Mesenchymal stem cell (in vitro differentiated cells and primary cell): ENCODE measurements at regions not wholly inside any gene's neighbourhood (a gene's known extent, or its start where the extent isn't known, plus 50 kb on each side); places are given as distances from the start of the nearest gene placed in this dataset.

Experiments used
- DNase-seq: peaks from one replicate; pipeline ENCODE4 v3.0.0-alpha.2; 2013
- H2AFZ ChIP-seq: one replicate; pipeline ENCODE4 v1.6.1; 2013; ENCODE audit warnings: low read depth, mild to moderate bottlenecking, control low read depth, inconsistent platforms, low read length, moderate library complexity
- H2AK5ac ChIP-seq: 2 replicates; pipeline ENCODE4 v1.6.1; 2013; ENCODE audit warnings: low read length, moderate library complexity, mild to moderate bottlenecking, inconsistent platforms; ENCODE audit not compliant: severe bottlenecking
- H2BK120ac ChIP-seq: one replicate; pipeline ENCODE4 v1.6.1; 2013; ENCODE audit warnings: low read depth, mild to moderate bottlenecking, inconsistent platforms, low read length, moderate library complexity
- H2BK12ac ChIP-seq, 2 experiments: one replicate each; pipeline ENCODE4 v1.6.1; 2013; ENCODE audit warnings: inconsistent platforms in 2 of 2, low read length in 2 of 2, mild to moderate bottlenecking in 2 of 2, moderate library complexity in 2 of 2, control low read depth in 1 of 2
- H2BK15ac ChIP-seq: one replicate; pipeline ENCODE4 v1.6.1; 2013; ENCODE audit warnings: mild to moderate bottlenecking, low read depth, inconsistent platforms; ENCODE audit not compliant: poor library complexity, severe bottlenecking
- H2BK5ac ChIP-seq: 2 replicates; pipeline ENCODE4 v1.6.1; 2013; ENCODE audit warnings: low read depth, mild to moderate bottlenecking, low read length, control low read depth, inconsistent platforms; ENCODE audit not compliant: poor library complexity, severe bottlenecking
- H3K14ac ChIP-seq, 2 experiments: one replicate each; pipeline ENCODE4 v1.6.1; 2013; ENCODE audit warnings: inconsistent platforms in 2 of 2, low read length in 2 of 2, control low read depth in 1 of 2, mild to moderate bottlenecking in 1 of 2, moderate library complexity in 1 of 2
- H3K18ac ChIP-seq, 2 experiments: one replicate each; pipeline ENCODE4 v1.6.1; 2013; ENCODE audit warnings: inconsistent platforms in 2 of 2, low read length in 2 of 2, control low read depth in 1 of 2, low read depth in 1 of 2, mild to moderate bottlenecking in 1 of 2
- H3K23ac ChIP-seq, 2 experiments: one replicate each; pipeline ENCODE4 v1.6.1; 2013; ENCODE audit warnings: inconsistent platforms in 2 of 2, low read length in 2 of 2, mild to moderate bottlenecking in 2 of 2, moderate library complexity in 2 of 2, control low read depth in 1 of 2
- H3K27ac ChIP-seq: 2 replicates; pipeline ENCODE4 v1.5.1; 2013; ENCODE audit warnings: mild to moderate bottlenecking, moderate library complexity, low read length, control low read depth, inconsistent platforms; ENCODE audit not compliant: poor library complexity, severe bottlenecking
- H3K27me3 ChIP-seq, 2 experiments: 2 replicates each; pipeline versions ENCODE4 v1.6.1 to v1.7.0; 2013; ENCODE audit warnings: low read length in 2 of 2, mild to moderate bottlenecking in 2 of 2, moderate library complexity in 2 of 2, control low read depth in 1 of 2, inconsistent platforms in 1 of 2; ENCODE audit not compliant: control insufficient read depth in 1 of 2, insufficient read depth in 1 of 2
- H3K36me3 ChIP-seq, 2 experiments: 2 replicates each; pipeline versions ENCODE4 v1.6.1 to v1.7.0; 2013; ENCODE audit warnings: low read length in 2 of 2, control low read depth in 1 of 2, inconsistent platforms in 1 of 2, low read depth in 1 of 2, mild to moderate bottlenecking in 1 of 2; ENCODE audit not compliant: insufficient read depth in 2 of 2, control insufficient read depth in 1 of 2
- H3K4ac ChIP-seq, 2 experiments: one replicate each; pipeline ENCODE4 v1.6.1; 2013; ENCODE audit warnings: inconsistent platforms in 2 of 2, low read length in 2 of 2, mild to moderate bottlenecking in 2 of 2, moderate library complexity in 2 of 2, control low read depth in 1 of 2, low read depth in 1 of 2
- H3K4me1 ChIP-seq: 2 replicates; pipeline ENCODE4 v1.6.1; 2013; ENCODE audit warnings: low read depth, low read length, control low read depth; ENCODE audit not compliant: control insufficient read depth, insufficient read depth
- H3K4me2 ChIP-seq: 2 replicates; pipeline ENCODE4 v1.6.1; 2013; ENCODE audit warnings: low read length, mild to moderate bottlenecking, inconsistent platforms; ENCODE audit not compliant: poor library complexity, severe bottlenecking
- H3K4me3 ChIP-seq, 2 experiments: 2 replicates each; pipeline versions ENCODE4 v1.5.1 to v1.7.0; 2013; ENCODE audit warnings: low read length in 2 of 2, mild to moderate bottlenecking in 2 of 2, control low read depth in 1 of 2, low read depth in 1 of 2; ENCODE audit not compliant: insufficient read depth in 1 of 2
- H3K79me1 ChIP-seq: replicated peaks from 2 replicates; pipeline ENCODE4 v1.6.1; 2013; ENCODE audit warnings: mild to moderate bottlenecking, control low read depth, low read length, inconsistent platforms; ENCODE audit not compliant: poor library complexity, severe bottlenecking
- H3K9ac ChIP-seq: 2 replicates; pipeline ENCODE4 v1.7.0; 2013; ENCODE audit warnings: mild to moderate bottlenecking, low read length, moderate library complexity
- H3K9me3 ChIP-seq: 2 replicates; pipeline ENCODE4 v1.7.0; 2013; ENCODE audit warnings: mild to moderate bottlenecking, low read length; ENCODE audit not compliant: control insufficient read depth
- H4K8ac ChIP-seq: one replicate; pipeline ENCODE4 v1.6.1; 2013; ENCODE audit warnings: inconsistent platforms, mild to moderate bottlenecking, low read length, moderate library complexity
- H4K91ac ChIP-seq: one replicate; pipeline ENCODE4 v1.6.1; 2013; ENCODE audit warnings: mild to moderate bottlenecking, low read length, inconsistent platforms
- whole genome bisulfite sequencing: methylation state at CpG from one replicate; pipeline ENCODE4 v1.1.7; 2013; ENCODE audit warnings: mixed read lengths; 5-methylcytosine and 5-hydroxymethylcytosine counted together

DNA sequence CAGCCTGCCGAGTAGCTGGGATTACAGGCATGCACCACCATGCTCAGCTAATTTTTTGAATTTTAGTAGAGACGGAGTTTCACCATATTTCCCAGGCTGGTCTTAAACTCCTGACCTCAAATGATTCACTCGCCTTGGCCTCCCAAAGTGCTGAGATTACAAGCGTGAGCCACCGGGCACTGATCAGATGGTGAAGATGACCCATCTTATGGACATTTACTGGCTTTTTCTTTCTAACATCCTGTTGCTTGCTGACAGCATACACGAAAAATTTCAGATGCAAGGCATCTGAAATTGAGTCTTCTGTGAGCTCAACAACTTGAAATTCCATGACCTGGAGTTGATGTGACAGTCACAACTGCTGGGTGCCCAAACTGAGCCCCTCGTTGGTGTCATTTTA, 859.5 kb upstream of the CNTNAP5 start:
- no peak overlapping the region for H3K4ac ChIP-seq
- H2BK15ac ChIP-seq = no peak overlapping the region
- WGBS = 57% methylated on average over 7 of the region's 7 CpGs
- H2AFZ ChIP-seq = no peak overlapping the region
- no peak overlapping the region for H3K23ac ChIP-seq
- H3K79me1 ChIP-seq = no peaks in the 10 kb centered on the region
- no peak overlapping the region for H4K8ac ChIP-seq
- no peak overlapping the region for H4K91ac ChIP-seq
- no peak for DNase-seq
- H2AK5ac ChIP-seq = no peak overlapping the region
- H3K4me3 ChIP-seq = no peak overlapping the region
- H3K14ac ChIP-seq = no peak overlapping the region
- H2BK120ac ChIP-seq = no peak overlapping the region
- no peaks in the 10 kb centered on the region for H3K4me1 ChIP-seq
- no peak overlapping the region for H3K4me2 ChIP-seq
- no peak overlapping the region for H3K18ac ChIP-seq
- H3K9ac ChIP-seq = no peak overlapping the region
- H3K27me3 ChIP-seq = no peaks in the 10 kb centered on the region
- H3K36me3 ChIP-seq = no peaks in the 10 kb centered on the region
- H2BK5ac ChIP-seq = no peak overlapping the region
- no peak overlapping the region for H3K27ac ChIP-seq
- peaks cover 4% of the 10 kb centered on the region for H3K9me3 ChIP-seq
- H2BK12ac ChIP-seq = no peak overlapping the region

DNA sequence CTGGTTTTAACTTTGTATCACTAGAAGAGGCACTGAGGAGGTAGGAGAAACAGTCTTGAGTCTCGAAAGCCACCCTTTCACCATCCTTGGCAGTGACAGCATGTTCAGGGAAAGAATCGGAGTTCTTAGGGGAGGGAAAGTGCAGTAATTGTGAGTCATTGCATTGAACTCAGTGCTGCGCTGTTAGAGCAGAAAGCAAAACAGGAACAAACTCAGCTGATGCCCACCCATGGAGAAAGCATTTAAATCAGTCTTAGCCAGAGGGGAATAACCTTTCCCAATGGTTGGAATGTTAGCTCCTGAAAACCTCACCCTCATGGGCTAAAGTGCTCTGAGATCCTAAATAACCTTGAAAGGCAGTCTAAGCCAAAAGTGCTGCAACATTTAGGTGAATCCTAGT, 845.6 kb upstream of the CNTNAP5 start:
- no peak overlapping the region for H3K4me3 ChIP-seq
- no peak overlapping the region for H3K4me2 ChIP-seq
- H3K23ac ChIP-seq = no peak overlapping the region
- H3K14ac ChIP-seq = no peak overlapping the region
- no peak overlapping the region for H2BK120ac ChIP-seq
- no peak overlapping the region for H3K4ac ChIP-seq
- peaks cover 9% of the 10 kb centered on the region for H3K9me3 ChIP-seq
- H2AK5ac ChIP-seq = no peak overlapping the region
- H3K27me3 ChIP-seq = no peaks in the 10 kb centered on the region
- H3K18ac ChIP-seq = no peak overlapping the region
- H2AFZ ChIP-seq = no peak overlapping the region
- H3K4me1 ChIP-seq = no peaks in the 10 kb centered on the region
- no peak overlapping the region for H2BK5ac ChIP-seq
- no peaks in the 10 kb centered on the region for H3K36me3 ChIP-seq
- H4K8ac ChIP-seq = no peak overlapping the region
- DNase-seq = no peak
- 63% methylated on average over 3 of the region's 3 CpGs for WGBS
- no peak overlapping the region for H3K27ac ChIP-seq
- no peak overlapping the region for H2BK12ac ChIP-seq
- no peak overlapping the region for H3K9ac ChIP-seq
- H4K91ac ChIP-seq = no peak overlapping the region
- H3K79me1 ChIP-seq = no peaks in the 10 kb centered on the region
- no peak overlapping the region for H2BK15ac ChIP-seq

DNA sequence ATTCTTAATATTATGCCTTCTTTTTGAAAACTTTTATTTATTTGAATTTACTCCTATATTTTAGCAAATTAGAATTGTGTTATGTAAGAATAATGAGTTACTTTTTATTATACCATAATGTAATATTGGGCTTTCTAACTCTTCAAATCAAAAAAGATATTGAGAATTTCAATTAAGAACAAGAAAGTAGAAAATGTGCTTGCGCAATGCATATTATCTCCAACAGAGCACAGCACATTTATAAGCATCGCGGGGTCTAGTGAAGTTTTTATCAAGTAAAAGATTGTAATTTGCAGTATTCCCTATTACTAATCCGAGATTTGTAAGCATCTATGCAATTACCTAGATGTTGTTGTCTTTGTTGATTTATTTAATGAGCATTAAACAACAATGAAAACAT, 829.1 kb upstream of the CNTNAP5 start:
- H4K8ac ChIP-seq = no peak overlapping the region
- no peak overlapping the region for H3K9ac ChIP-seq
- H2AK5ac ChIP-seq = no peak overlapping the region
- no peak overlapping the region for H2BK12ac ChIP-seq
- H2AFZ ChIP-seq = no peak overlapping the region
- H3K36me3 ChIP-seq = no peaks in the 10 kb centered on the region
- no peaks in the 10 kb centered on the region for H3K79me1 ChIP-seq
- H3K14ac ChIP-seq = no peak overlapping the region
- peaks cover 20% of the 10 kb centered on the region for H3K9me3 ChIP-seq
- WGBS = 100% methylated on average over 1 of the region's 4 CpGs
- H2BK15ac ChIP-seq = no peak overlapping the region
- no peak overlapping the region for H3K4me2 ChIP-seq
- H3K4ac ChIP-seq = no peak overlapping the region
- H3K4me1 ChIP-seq = no peaks in the 10 kb centered on the region
- no peak overlapping the region for H4K91ac ChIP-seq
- no peak for DNase-seq
- H3K4me3 ChIP-seq = no peak overlapping the region
- H2BK5ac ChIP-seq = no peak overlapping the region
- no peak overlapping the region for H3K27ac ChIP-seq
- no peak overlapping the region for H2BK120ac ChIP-seq
- no peak overlapping the region for H3K18ac ChIP-seq
- no peak overlapping the region for H3K23ac ChIP-seq
- H3K27me3 ChIP-seq = no peaks in the 10 kb centered on the region

DNA sequence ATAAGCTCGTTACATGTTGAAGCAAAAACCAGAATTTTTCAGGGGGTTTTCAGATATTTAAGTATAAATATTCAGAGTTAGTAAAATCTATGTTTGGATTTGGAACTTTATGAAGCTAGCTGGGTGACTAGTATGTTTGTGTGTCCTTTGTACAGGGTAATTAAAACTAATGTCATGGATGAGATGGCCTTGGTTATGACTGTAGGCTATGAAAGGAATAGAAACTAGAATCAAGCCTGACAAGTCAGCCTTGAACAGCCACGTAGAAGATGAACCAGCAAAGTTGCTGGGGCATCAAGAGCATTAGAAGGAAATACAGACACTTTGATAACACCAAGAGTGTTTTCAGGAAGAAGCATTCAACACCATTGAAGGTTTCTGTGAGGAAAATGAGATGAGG, 825.1 kb upstream of the CNTNAP5 start:
- DNase-seq = no peak
- H3K4ac ChIP-seq = no peak overlapping the region
- WGBS = 69% methylated on average over 2 of the region's 2 CpGs

More for the DNA sequence above, 825.1 kb upstream of the CNTNAP5 start:
- H3K4me1 ChIP-seq = no peaks in the 10 kb centered on the region
- no peak overlapping the region for H4K8ac ChIP-seq
- H2BK120ac ChIP-seq = no peak overlapping the region
- H3K27me3 ChIP-seq = no peaks in the 10 kb centered on the region
- peaks cover 19% of the 10 kb centered on the region for H3K9me3 ChIP-seq
- H2AFZ ChIP-seq = no peak overlapping the region
- no peak overlapping the region for H2BK12ac ChIP-seq
- H3K27ac ChIP-seq = no peak overlapping the region
- no peak overlapping the region for H3K4me2 ChIP-seq
- no peak overlapping the region for H2BK15ac ChIP-seq
- no peaks in the 10 kb centered on the region for H3K79me1 ChIP-seq
- H4K91ac ChIP-seq = no peak overlapping the region
- no peak overlapping the region for H3K14ac ChIP-seq
- no peaks in the 10 kb centered on the region for H3K36me3 ChIP-seq
- no peak overlapping the region for H2BK5ac ChIP-seq
- no peak overlapping the region for H2AK5ac ChIP-seq
- H3K9ac ChIP-seq = no peak overlapping the region
- H3K18ac ChIP-seq = no peak overlapping the region
- H3K23ac ChIP-seq = no peak overlapping the region
- H3K4me3 ChIP-seq = no peak overlapping the region
